SK-N-SH (cell line): ENCODE measurements at regions not wholly inside any gene's neighbourhood (a gene's known extent, or its start where the extent isn't known, plus 50 kb on each side); places are given as distances from the start of the nearest gene placed in this dataset.

Experiments
- CTCF ChIP-seq: fragments of 200-600 bp; sonication (generic); IDR thresholded peaks from 2 replicates; pipeline ENCODE4 v1.6.1; 2017; ENCODE audit warnings: antibody characterized with exemption, mild to moderate bottlenecking, moderate library complexity
- POLR2AphosphoS5 ChIP-seq: IDR thresholded peaks from 2 replicates; pipeline ENCODE4 v1.6.1; 2012; ENCODE audit warnings: low read depth, low read length
- RAD21 ChIP-seq: IDR thresholded peaks from 2 replicates; pipeline ENCODE4 v1.6.1; 2012; ENCODE audit warnings: mild to moderate bottlenecking, low read length
- SIN3A ChIP-seq: IDR thresholded peaks from 2 replicates; pipeline ENCODE4 v1.6.1; 2012; ENCODE audit warnings: low read depth, mild to moderate bottlenecking, low read length, moderate library complexity, borderline replicate concordance
- USF2 ChIP-seq: fragments of 150-350 bp; IDR thresholded peaks from 2 replicates; pipeline ENCODE4 v1.6.1; 2017; ENCODE audit warnings: antibody characterized with exemption, low read length, low read depth, borderline replicate concordance

DNA sequence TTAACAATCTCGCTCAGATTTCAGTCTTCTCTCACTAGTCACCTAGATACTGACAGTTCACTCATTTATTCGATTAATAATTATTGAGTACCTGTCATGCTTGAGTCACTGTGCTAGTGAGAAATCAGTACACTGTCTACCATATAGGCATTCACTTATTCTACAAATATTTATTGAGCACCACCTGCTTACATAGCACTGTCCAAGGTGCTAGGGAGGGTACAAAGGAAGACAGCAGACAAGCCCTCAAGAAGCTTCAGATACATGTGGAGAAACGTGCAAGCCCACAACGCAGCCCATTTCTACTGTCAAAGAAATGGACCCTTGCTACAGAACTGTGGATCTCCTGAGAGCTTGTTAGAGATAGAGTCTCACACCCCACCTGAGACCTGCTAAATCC lies 85.1 kb upstream of the SNAP25 start:
- no peak for TF ChIP-seq CTCF
- TF ChIP-seq USF2, result no peak
- TF ChIP-seq RAD21, result no peak
- TF ChIP-seq POLR2AphosphoS5, result no peak
- TF ChIP-seq SIN3A, result no peak
